Left ventricle myocardium inferior (tissue), 1 donor: ENCODE measurements at regions not wholly inside any gene's neighbourhood (a gene's known extent, or its start where the extent isn't known, plus 50 kb on each side); places are given as distances from the start of the nearest gene placed in this dataset.

ENCODE experiments used
- DNase-seq: peaks from one replicate; pipeline ENCODE4 v3.0.0-alpha.2; 2020
- H3K27ac ChIP-seq: fragments of 200-600 bp; replicated peaks from 2 replicates; pipeline ENCODE4 v1.8.0; 2021
- H3K27me3 ChIP-seq: fragments of 200-600 bp; 2 replicates; pipeline ENCODE4 v1.8.0; 2021; ENCODE audit warnings: low read depth
- H3K36me3 ChIP-seq: fragments of 200-600 bp; 2 replicates; pipeline ENCODE4 v1.8.0; 2021
- H3K4me1 ChIP-seq: fragments of 200-600 bp; 2 replicates; pipeline ENCODE4 v1.8.0; 2021
- H3K4me3 ChIP-seq: fragments of 200-600 bp; 2 replicates; pipeline ENCODE4 v1.8.0; 2021; ENCODE audit warnings: mild to moderate bottlenecking, moderate library complexity
- H3K9me3 ChIP-seq: fragments of 200-600 bp; replicated peaks from 2 replicates; pipeline ENCODE4 v1.8.0; 2021
- intact Hi-C: fragments of 100-400 bp; cut with micrococcal nuclease; formaldehyde crosslinking; loops from one replicate; pipeline ENCODE4 v1.11.0; 2022
- TF ChIP-seq, protein P1 (sequence below): fragments of 200-600 bp; IDR thresholded peaks from 2 replicates; pipeline ENCODE4 v1.8.0; 2021; ENCODE audit warnings: antibody characterized with exemption, mild to moderate bottlenecking, borderline replicate concordance
- donor health status: DM: no; HTN: yes; CAD: no; lungs with severe emphysema.

DNA sequence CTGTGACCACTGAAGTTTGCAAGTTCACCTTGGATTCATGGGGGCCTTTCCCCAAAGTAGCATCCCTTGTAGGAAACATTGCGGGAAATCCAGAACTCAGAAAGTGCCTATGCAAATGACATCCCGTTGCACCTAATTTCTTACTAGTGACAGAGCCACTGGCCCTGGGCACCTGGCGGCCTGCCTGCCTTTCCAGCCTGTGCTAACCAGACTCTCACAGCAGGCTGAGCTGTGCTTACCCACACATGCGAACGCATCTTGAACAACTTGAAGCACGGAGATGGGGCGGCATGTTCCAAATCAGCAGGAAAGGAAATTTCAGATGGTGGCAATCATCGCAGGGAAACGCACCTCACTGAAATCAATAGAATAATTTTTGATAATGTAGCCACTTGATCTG lies 405.8 kb downstream of the TMEM182 start:
- Histone ChIP-seq H3K4me1 (no peaks in the 10 kb centered on the region), H3K27ac (no peak overlapping the region), H3K4me3 (no peak overlapping the region), H3K27me3 (peaks cover 15% of the 10 kb centered on the region), H3K9me3 (no peaks in the 10 kb centered on the region), H3K36me3 (no peaks in the 10 kb centered on the region)
- intact Hi-C loops: no loop called here
- DNase-seq: no peak
- TF ChIP-seq, protein P1, sequence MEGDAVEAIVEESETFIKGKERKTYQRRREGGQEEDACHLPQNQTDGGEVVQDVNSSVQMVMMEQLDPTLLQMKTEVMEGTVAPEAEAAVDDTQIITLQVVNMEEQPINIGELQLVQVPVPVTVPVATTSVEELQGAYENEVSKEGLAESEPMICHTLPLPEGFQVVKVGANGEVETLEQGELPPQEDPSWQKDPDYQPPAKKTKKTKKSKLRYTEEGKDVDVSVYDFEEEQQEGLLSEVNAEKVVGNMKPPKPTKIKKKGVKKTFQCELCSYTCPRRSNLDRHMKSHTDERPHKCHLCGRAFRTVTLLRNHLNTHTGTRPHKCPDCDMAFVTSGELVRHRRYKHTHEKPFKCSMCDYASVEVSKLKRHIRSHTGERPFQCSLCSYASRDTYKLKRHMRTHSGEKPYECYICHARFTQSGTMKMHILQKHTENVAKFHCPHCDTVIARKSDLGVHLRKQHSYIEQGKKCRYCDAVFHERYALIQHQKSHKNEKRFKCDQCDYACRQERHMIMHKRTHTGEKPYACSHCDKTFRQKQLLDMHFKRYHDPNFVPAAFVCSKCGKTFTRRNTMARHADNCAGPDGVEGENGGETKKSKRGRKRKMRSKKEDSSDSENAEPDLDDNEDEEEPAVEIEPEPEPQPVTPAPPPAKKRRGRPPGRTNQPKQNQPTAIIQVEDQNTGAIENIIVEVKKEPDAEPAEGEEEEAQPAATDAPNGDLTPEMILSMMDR: no peak

DNA sequence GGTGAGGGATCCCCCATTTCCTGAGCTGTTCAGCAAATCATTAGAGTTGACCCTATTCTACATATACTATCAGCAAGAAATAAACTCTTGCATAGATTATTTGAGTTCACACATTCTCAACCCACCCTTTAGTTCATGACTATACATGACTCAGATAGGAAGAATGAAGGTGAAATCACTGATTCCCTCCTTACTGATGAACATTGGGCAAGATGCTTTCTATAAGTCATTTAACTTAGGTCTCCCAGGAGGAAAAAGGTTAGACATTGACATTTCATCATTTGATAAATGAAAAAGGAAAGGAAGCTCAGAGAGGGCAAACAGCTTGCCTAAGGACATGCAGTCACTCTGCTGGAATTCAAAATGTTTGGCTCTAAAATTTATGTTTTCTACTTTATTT lies 408.0 kb downstream of the TMEM182 start:
- H3K4me1 ChIP-seq: no peaks in the 10 kb centered on the region
- TF ChIP-seq, protein P1: no peak
- no peaks in the 10 kb centered on the region for H3K36me3 ChIP-seq
- no peaks in the 10 kb centered on the region for H3K9me3 ChIP-seq
- H3K4me3 ChIP-seq: no peak overlapping the region
- peaks cover 6% of the 10 kb centered on the region for H3K27me3 ChIP-seq
- no peak for DNase-seq
- intact Hi-C loops: no loop called here
- H3K27ac ChIP-seq: no peak overlapping the region

DNA sequence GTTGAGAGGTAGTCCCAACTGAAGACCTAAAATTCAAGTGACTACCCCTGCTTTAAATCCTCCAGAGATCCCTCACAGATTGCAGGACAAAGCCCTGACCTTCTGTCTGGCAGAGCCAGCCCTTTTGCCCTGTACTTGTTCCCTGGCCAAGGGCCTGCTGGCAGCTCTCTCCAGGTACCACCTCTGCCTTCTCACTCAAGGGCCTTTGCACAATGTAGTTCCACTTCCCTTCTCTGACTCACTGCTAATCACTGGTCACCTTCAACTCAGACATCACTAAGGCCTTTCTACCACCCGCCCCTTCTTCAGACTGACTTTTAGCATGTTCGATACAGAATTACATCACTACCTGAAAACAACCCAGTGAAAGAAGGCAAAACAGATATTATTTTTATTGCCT lies 411.0 kb downstream of the TMEM182 start:
- Histone ChIP-seq H3K9me3 (no peaks in the 10 kb centered on the region), H3K27me3 (no peaks in the 10 kb centered on the region), H3K27ac (no peak overlapping the region), H3K4me3 (no peak overlapping the region), H3K4me1 (no peaks in the 10 kb centered on the region), H3K36me3 (no peaks in the 10 kb centered on the region)
- DNase-seq: no peak
- TF ChIP-seq, protein P1: no peak
- intact Hi-C loops: no loop called here

DNA sequence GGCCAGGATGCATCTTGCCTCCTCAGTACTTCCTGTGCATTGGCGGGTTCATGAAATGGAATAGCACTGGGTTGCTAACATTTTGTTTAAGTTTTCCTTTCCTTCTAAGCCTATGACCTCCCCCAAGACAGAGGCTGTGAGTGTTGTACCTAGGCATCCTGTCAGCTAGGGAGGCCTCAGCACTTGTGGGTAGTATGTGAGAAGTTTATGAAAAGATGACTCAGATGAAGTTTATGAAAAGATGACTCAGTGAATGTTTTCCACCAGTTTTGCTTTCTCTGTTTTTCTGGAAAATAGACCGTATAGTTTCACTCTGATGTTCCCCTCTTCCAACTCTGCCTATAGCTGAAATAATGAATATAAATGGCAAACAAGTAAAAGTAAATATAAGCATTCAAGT lies 412.9 kb downstream of the TMEM182 start:
- intact Hi-C loops: no loop called here
- Histone ChIP-seq H3K36me3 (no peaks in the 10 kb centered on the region), H3K4me1 (no peaks in the 10 kb centered on the region), H3K27me3 (no peaks in the 10 kb centered on the region), H3K9me3 (no peaks in the 10 kb centered on the region), H3K27ac (no peak overlapping the region), H3K4me3 (no peak overlapping the region)
- TF ChIP-seq, protein P1: no peak
- no peak for DNase-seq

DNA sequence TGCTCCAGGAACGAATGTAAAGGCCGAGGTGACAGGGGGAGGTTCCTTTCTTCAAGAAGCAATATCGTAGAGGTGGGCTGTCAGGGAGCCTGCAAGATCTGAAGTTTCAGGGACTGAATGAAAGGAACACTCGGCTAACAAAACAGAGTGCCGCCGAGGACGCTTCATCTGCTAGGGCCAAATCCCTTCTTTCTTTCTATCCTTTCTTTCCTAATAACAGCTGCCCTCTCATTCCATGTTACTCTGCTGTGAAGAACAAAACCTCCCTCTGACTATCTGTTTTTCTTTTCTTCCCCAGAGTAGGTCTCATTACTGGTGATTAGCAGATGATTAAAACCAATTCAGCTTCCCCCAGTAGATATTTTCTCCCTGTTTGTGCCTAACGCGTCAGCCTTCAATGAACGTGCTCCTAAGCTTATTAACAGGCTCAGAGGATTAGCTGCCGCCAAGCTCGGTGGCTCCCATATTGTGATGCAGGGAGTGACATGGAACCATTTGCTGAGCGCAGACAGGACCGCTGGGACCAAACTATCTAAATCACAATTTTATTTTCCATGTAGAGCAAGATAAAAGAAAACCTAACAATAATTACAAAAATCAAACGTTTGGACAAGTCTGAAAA lies 414.6 kb downstream of the TMEM182 start:
- H3K36me3 ChIP-seq: no peaks in the 10 kb centered on the region
- intact Hi-C loops: no loop called here
- no peaks in the 10 kb centered on the region for H3K4me1 ChIP-seq
- TF ChIP-seq, protein P1: no peak
- no peak overlapping the region for H3K4me3 ChIP-seq
- H3K9me3 ChIP-seq: no peaks in the 10 kb centered on the region
- no peak overlapping the region for H3K27ac ChIP-seq
- no peaks in the 10 kb centered on the region for H3K27me3 ChIP-seq
- DNase-seq: no peak
